GM18505 (cell line): ENCODE measurements at regions not wholly inside any gene's neighbourhood (a gene's known extent, or its start where the extent isn't known, plus 50 kb on each side); places are given as distances from the start of the nearest gene placed in this dataset.

ENCODE experiments used
- ATAC-seq: cut with Tn5 transposase; IDR thresholded peaks from one replicate; pipeline ENCODE4 v1.9.1; 2021; ENCODE audit not compliant: unreplicated experiment
- POLR2A ChIP-seq: IDR thresholded peaks from 4 replicates; pipeline ENCODE4 v1.6.1; 2011; ENCODE audit warnings: borderline replicate concordance; ENCODE audit not compliant: insufficient read depth, insufficient read length; ENCODE audit errors: extremely low read depth

GRCh38 chr14:56461276-56462275 is 118.0 kb upstream of the TMEM260 start:
- ATAC-seq = no peak
- no peak for TF ChIP-seq POLR2A

- TF ChIP-seq POLR2A = no peak
- ATAC-seq = no peak
Measured at GRCh38 chr14:56463271-56463890, 116.2 kb upstream of the TMEM260 start.

GRCh38 chr14:56471056-56471455 is 108.5 kb upstream of the TMEM260 start:
- no peak for TF ChIP-seq POLR2A
- no peak for ATAC-seq

- no peak for ATAC-seq
- no peak for TF ChIP-seq POLR2A
Measured at GRCh38 chr14:56474419-56475022, 105.1 kb upstream of the TMEM260 start.

GRCh38 chr14:56482310-56482911 is 97.2 kb upstream of the TMEM260 start:
- ATAC-seq = no peak
- no peak for TF ChIP-seq POLR2A

GRCh38 chr14:56487090-56487667 is 92.4 kb upstream of the TMEM260 start:
- TF ChIP-seq POLR2A = no peak
- no peak for ATAC-seq

GRCh38 chr14:56487761-56488160 is 91.8 kb upstream of the TMEM260 start:
- no peak for ATAC-seq
- no peak for TF ChIP-seq POLR2A

GRCh38 chr14:56488306-56488705 is 91.3 kb upstream of the TMEM260 start:
- no peak for ATAC-seq
- TF ChIP-seq POLR2A = no peak

- no peak for ATAC-seq
- TF ChIP-seq POLR2A = no peak
Measured at GRCh38 chr14:56490379-56490778, 89.2 kb upstream of the TMEM260 start.

GRCh38 chr14:56491299-56492285 is 88.0 kb upstream of the TMEM260 start:
- ATAC-seq = peak; percentile 66
- no peak for TF ChIP-seq POLR2A

GRCh38 chr14:56494167-56494566 is 85.4 kb upstream of the TMEM260 start:
- no peak for ATAC-seq
- no peak for TF ChIP-seq POLR2A

- no peak for ATAC-seq
- TF ChIP-seq POLR2A = no peak
Measured at GRCh38 chr14:56498112-56498511, 81.5 kb upstream of the TMEM260 start.
